KMS-11 (cell line): ENCODE measurements at regions not wholly inside any gene's neighbourhood (a gene's known extent, or its start where the extent isn't known, plus 50 kb on each side); places are given as distances from the start of the nearest gene placed in this dataset.
A peak's percentile ranks its signal among the peaks of the same experiment; 100 is the strongest.

Experiments used
- H2AFZ ChIP-seq: fragments of 200-600 bp; sonication (generic); 2 replicates; pipeline ENCODE4 v1.6.1; 2016; ENCODE audit warnings: antibody characterized with exemption, mixed run types, low read depth
- H3K27ac ChIP-seq: fragments of 200-600 bp; sonication (generic); 2 replicates; pipeline ENCODE4 v1.6.1; 2016; ENCODE audit warnings: mild to moderate bottlenecking, mixed run types
- H3K27me3 ChIP-seq: fragments of 200-600 bp; sonication (generic); 2 replicates; pipeline ENCODE4 v1.6.1; 2017; ENCODE audit warnings: mild to moderate bottlenecking, low read depth, mixed run types, moderate library complexity; ENCODE audit not compliant: insufficient read depth
- H3K36me3 ChIP-seq: fragments of 200-600 bp; sonication (generic); 2 replicates; pipeline ENCODE4 v1.6.1; 2017; ENCODE audit warnings: mild to moderate bottlenecking, mixed run types; ENCODE audit not compliant: insufficient read depth
- H3K4me1 ChIP-seq: fragments of 200-600 bp; sonication (generic); 2 replicates; pipeline ENCODE4 v1.6.1; 2016; ENCODE audit warnings: mild to moderate bottlenecking, low read depth, mixed run types; ENCODE audit not compliant: poor library complexity, severe bottlenecking
- H3K4me2 ChIP-seq: fragments of 200-600 bp; sonication (generic); 2 replicates; pipeline ENCODE4 v1.7.0; 2016; ENCODE audit warnings: mild to moderate bottlenecking, mixed run types
- H3K4me3 ChIP-seq: fragments of 200-600 bp; sonication (generic); IDR thresholded peaks from 2 replicates; pipeline ENCODE4 v1.6.1; 2017; ENCODE audit warnings: low read depth, low read length, mixed read lengths; ENCODE audit not compliant: insufficient read depth
- H3K79me2 ChIP-seq: fragments of 200-600 bp; sonication (generic); 2 replicates; pipeline ENCODE4 v1.6.1; 2016; ENCODE audit warnings: low read depth, mixed run types; ENCODE audit not compliant: insufficient read depth
- H3K9ac ChIP-seq: fragments of 200-600 bp; sonication (generic); 2 replicates; pipeline ENCODE4 v1.6.1; 2016; ENCODE audit warnings: mild to moderate bottlenecking, mixed run types
- H4K20me1 ChIP-seq: fragments of 200-600 bp; sonication (generic); 2 replicates; pipeline ENCODE4 v1.6.1; 2016; ENCODE audit warnings: mild to moderate bottlenecking, mixed run types; ENCODE audit not compliant: insufficient read depth
- TF ChIP-seq, protein P1 (sequence below): fragments of 200-600 bp; sonication (generic); conservative IDR thresholded peaks from 2 replicates; pipeline ENCODE4 v1.6.1; 2017; ENCODE audit warnings: low read depth, mild to moderate bottlenecking, antibody characterized with exemption, low read length, moderate library complexity, mixed read lengths

DNA sequence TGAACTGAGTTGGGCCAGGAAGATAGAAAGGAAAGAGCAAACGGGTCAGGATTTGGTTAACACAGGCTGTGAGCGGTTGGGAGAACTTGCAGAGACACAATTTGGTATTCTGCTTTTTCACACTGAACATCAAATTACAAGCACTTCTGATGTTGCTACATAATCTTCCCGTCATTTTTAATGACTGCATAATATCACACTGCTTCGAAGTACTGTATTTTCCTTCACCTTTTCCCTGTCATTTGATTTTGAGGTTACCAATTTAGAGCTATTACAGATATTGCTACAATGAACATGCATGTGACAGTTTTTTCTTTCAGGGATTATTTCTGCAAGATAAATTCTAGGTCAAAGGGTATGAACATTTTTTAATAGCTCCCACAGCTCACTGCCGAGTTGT, 71.4 kb upstream of the CPEB4 start:
- Histone ChIP-seq H3K4me3 (no peak overlapping the region), H3K9ac (no peak overlapping the region), H3K36me3 (no peaks in the 10 kb centered on the region), H3K27me3 (no peaks in the 10 kb centered on the region), H2AFZ (no peak overlapping the region), H3K79me2 (no peaks in the 10 kb centered on the region), H3K4me2 (no peak overlapping the region), H3K27ac (no peak overlapping the region), H3K4me1 (peaks cover 29% of the 10 kb centered on the region), H4K20me1 (no peaks in the 10 kb centered on the region)
- TF ChIP-seq, protein P1, sequence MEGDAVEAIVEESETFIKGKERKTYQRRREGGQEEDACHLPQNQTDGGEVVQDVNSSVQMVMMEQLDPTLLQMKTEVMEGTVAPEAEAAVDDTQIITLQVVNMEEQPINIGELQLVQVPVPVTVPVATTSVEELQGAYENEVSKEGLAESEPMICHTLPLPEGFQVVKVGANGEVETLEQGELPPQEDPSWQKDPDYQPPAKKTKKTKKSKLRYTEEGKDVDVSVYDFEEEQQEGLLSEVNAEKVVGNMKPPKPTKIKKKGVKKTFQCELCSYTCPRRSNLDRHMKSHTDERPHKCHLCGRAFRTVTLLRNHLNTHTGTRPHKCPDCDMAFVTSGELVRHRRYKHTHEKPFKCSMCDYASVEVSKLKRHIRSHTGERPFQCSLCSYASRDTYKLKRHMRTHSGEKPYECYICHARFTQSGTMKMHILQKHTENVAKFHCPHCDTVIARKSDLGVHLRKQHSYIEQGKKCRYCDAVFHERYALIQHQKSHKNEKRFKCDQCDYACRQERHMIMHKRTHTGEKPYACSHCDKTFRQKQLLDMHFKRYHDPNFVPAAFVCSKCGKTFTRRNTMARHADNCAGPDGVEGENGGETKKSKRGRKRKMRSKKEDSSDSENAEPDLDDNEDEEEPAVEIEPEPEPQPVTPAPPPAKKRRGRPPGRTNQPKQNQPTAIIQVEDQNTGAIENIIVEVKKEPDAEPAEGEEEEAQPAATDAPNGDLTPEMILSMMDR: no peak

DNA sequence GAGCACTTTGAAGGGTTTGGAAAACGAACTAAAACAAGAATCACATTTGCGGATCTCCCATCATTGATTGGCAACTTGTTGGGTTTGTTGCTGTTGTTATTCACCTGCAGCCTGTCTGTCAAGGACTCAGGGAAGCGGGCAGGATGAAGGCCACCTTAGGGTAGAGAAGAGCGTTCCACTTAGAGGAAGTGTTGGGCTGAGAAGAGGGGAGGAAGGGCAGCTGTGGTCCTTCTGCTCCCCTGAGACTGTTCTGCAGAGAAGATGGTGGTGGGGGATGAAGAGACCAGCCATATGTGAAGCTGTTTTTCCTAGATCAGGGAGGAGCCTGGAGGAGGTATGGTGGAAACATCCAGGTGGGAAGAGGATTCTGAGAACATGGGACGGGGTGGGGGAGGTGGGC, 70.6 kb upstream of the CPEB4 start:
- TF ChIP-seq, protein P1: no peak
- Histone ChIP-seq H3K36me3 (no peaks in the 10 kb centered on the region), H3K4me2 (no peak overlapping the region), H3K27me3 (no peaks in the 10 kb centered on the region), H3K9ac (no peak overlapping the region), H2AFZ (no peak overlapping the region), H3K4me1 (peaks cover 38% of the 10 kb centered on the region), H4K20me1 (no peaks in the 10 kb centered on the region), H3K4me3 (no peak overlapping the region), H3K79me2 (no peaks in the 10 kb centered on the region), H3K27ac (no peak overlapping the region)

DNA sequence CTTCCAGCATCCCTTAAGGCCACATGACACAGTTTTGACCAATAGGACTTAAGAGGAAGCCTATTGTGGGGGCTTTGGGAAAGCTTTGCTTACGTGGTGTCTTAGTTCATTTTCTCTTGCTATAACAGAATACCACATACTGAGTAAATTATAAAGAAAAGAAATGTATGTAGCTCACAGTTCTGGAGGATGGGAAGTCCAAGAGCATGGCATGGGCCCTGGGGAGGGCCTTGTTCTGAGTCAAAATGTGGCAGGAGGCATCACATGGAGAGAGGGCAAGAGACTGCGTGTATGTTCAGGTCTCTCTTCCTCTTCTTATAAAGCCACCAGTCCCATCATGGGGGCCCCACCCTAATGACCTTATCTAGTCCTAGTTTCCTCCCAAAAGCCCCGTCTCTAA, 68.6 kb upstream of the CPEB4 start:
- Histone ChIP-seq H3K79me2 (no peaks in the 10 kb centered on the region), H3K4me1 (peaks cover 47% of the 10 kb centered on the region), H3K27ac (no peak overlapping the region), H3K9ac (no peak overlapping the region), H4K20me1 (no peaks in the 10 kb centered on the region), H2AFZ (no peak overlapping the region), H3K27me3 (no peaks in the 10 kb centered on the region), H3K4me3 (no peak overlapping the region), H3K36me3 (no peaks in the 10 kb centered on the region), H3K4me2 (no peak overlapping the region)
- TF ChIP-seq, protein P1: no peak

DNA sequence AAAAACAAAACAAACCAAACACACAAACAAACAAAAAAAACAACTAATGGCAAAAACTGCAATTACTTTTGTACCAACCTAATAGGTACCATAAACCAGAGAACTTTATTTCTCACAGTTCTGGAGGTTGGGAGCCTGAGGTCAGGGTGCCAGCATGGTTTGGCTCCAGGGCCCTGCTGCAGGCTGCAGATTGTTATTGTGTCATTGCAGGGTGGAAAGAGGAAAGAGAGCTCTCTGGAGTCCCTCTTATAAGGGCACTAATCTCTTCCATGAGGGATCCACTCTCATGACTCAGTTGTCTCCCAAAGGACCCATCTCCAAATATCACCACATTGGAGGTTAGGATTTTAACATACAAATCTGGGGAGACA, 64.9 kb upstream of the CPEB4 start:
- TF ChIP-seq, protein P1: no peak

More for the DNA sequence above, 64.9 kb upstream of the CPEB4 start:
- Histone ChIP-seq H3K4me2 (peak overlapping the region; percentile 85; the same call in 1 of the 2 replicates), H2AFZ (peak overlapping the region; percentile 22; the same call in 1 of the 2 replicates), H3K27ac (peak overlapping the region; percentile 96), H3K9ac (peak overlapping the region; percentile 7; the same call in 1 of the 2 replicates), H4K20me1 (no peaks in the 10 kb centered on the region), H3K79me2 (no peaks in the 10 kb centered on the region), H3K36me3 (no peaks in the 10 kb centered on the region), H3K27me3 (no peaks in the 10 kb centered on the region), H3K4me1 (peaks cover 59% of the 10 kb centered on the region), H3K4me3 (no peak overlapping the region)
